GM21360 (cell line): ENCODE measurements at regions not wholly inside any gene's neighbourhood (a gene's known extent, or its start where the extent isn't known, plus 50 kb on each side); places are given as distances from the start of the nearest gene placed in this dataset.

Experiments used
- ATAC-seq: cut with Tn5 transposase; IDR thresholded peaks from one replicate; pipeline ENCODE4 v1.9.1; 2021; ENCODE audit warnings: mild to moderate bottlenecking, moderate library complexity; ENCODE audit not compliant: unreplicated experiment

GRCh38 chrX:6909396-6909795 lies 238.1 kb upstream of the STS start:
- no peak for ATAC-seq

GRCh38 chrX:6906608-6907007 lies 240.9 kb upstream of the STS start:
- ATAC-seq = no peak

- ATAC-seq = no peak
These were observed 243.4 kb upstream of the STS start for GRCh38 chrX:6904156-6904555.

GRCh38 chrX:6898371-6898770 lies 249.1 kb upstream of the STS start:
- ATAC-seq = no peak

GRCh38 chrX:6891404-6891803 lies 256.1 kb upstream of the STS start:
- no peak for ATAC-seq

- no peak for ATAC-seq
These were observed 256.8 kb upstream of the STS start for GRCh38 chrX:6890544-6891261.

GRCh38 chrX:6885909-6886308 lies 261.6 kb upstream of the STS start:
- no peak for ATAC-seq

GRCh38 chrX:6885396-6885795 lies 262.1 kb upstream of the STS start:
- ATAC-seq = no peak

GRCh38 chrX:6861456-6861855 lies 286.1 kb upstream of the STS start:
- no peak for ATAC-seq

GRCh38 chrX:6857749-6858148 lies 289.8 kb upstream of the STS start:
- no peak for ATAC-seq

- ATAC-seq = no peak
These were observed 291.0 kb upstream of the STS start for GRCh38 chrX:6856471-6856870.

GRCh38 chrX:6852869-6853268 lies 294.6 kb upstream of the STS start:
- ATAC-seq = no peak

GRCh38 chrX:6852121-6852520 lies 295.4 kb upstream of the STS start:
- no peak for ATAC-seq

- no peak for ATAC-seq
These were observed 296.4 kb upstream of the STS start for GRCh38 chrX:6851140-6851539.

GRCh38 chrX:6849716-6850414 lies 297.6 kb upstream of the STS start:
- ATAC-seq = no peak

- no peak for ATAC-seq
These were observed 297.7 kb upstream of the VCX3A start for GRCh38 chrX:6832619-6833018.

- ATAC-seq = no peak
These were observed 291.9 kb upstream of the VCX3A start for GRCh38 chrX:6826856-6827255.

- ATAC-seq = no peak
These were observed 286.8 kb upstream of the VCX3A start for GRCh38 chrX:6821730-6822129.

- no peak for ATAC-seq
These were observed 279.0 kb upstream of the VCX3A start for GRCh38 chrX:6813836-6814370.

- ATAC-seq = no peak
These were observed 277.2 kb upstream of the VCX3A start for GRCh38 chrX:6812087-6812486.

- ATAC-seq = no peak
These were observed 275.9 kb upstream of the VCX3A start for GRCh38 chrX:6810776-6811175.

GRCh38 chrX:6803607-6804006 lies 268.7 kb upstream of the VCX3A start:
- no peak for ATAC-seq
